Stimulated activated CD8-positive, alpha-beta memory T cell treated with anti-CD3 and anti-CD28 coated beads, Interleukin-12 subunit alpha, Interleukin-12 subunit beta, amount 100 ng/mL, for 24 hours (primary cell): ENCODE measurements at regions not wholly inside any gene's neighbourhood (a gene's known extent, or its start where the extent isn't known, plus 50 kb on each side); places are given as distances from the start of the nearest gene placed in this dataset.

Experiments
- DNase-seq: peaks from one replicate; pipeline ENCODE4 v3.0.0-alpha.2; 2020; ENCODE audit errors: extremely low read depth

GRCh38 chr1:199855580-199855979 lies 171.9 kb upstream of the NR5A2 start:
- no peak for DNase-seq

GRCh38 chr1:199856216-199856780 lies 171.2 kb upstream of the NR5A2 start:
- no peak for DNase-seq

- no peak for DNase-seq
Measured at GRCh38 chr1:199857108-199857507, 170.4 kb upstream of the NR5A2 start.

- DNase-seq = no peak
Measured at GRCh38 chr1:199857516-199857915, 170.0 kb upstream of the NR5A2 start.

GRCh38 chr1:199858171-199858570 lies 169.3 kb upstream of the NR5A2 start:
- no peak for DNase-seq

GRCh38 chr1:199858856-199859255 lies 168.7 kb upstream of the NR5A2 start:
- no peak for DNase-seq

- no peak for DNase-seq
Measured at GRCh38 chr1:199859491-199859933, 168.0 kb upstream of the NR5A2 start.

GRCh38 chr1:199861020-199861795 lies 166.3 kb upstream of the NR5A2 start:
- DNase-seq = no peak

GRCh38 chr1:199862047-199862446 lies 165.5 kb upstream of the NR5A2 start:
- no peak for DNase-seq

GRCh38 chr1:199866210-199866617 lies 161.3 kb upstream of the NR5A2 start:
- DNase-seq = no peak

- no peak for DNase-seq
Measured at GRCh38 chr1:199867601-199868000, 159.9 kb upstream of the NR5A2 start.

GRCh38 chr1:199868777-199869176 lies 158.7 kb upstream of the NR5A2 start:
- no peak for DNase-seq

- DNase-seq = no peak
Measured at GRCh38 chr1:199875337-199875736, 152.2 kb upstream of the NR5A2 start.

GRCh38 chr1:199875856-199876255 lies 151.7 kb upstream of the NR5A2 start:
- no peak for DNase-seq

GRCh38 chr1:199877526-199878384 lies 149.8 kb upstream of the NR5A2 start:
- DNase-seq = no peak

- DNase-seq = no peak
Measured at GRCh38 chr1:199878823-199879222, 148.7 kb upstream of the NR5A2 start.

- no peak for DNase-seq
Measured at GRCh38 chr1:199898654-199899053, 128.9 kb upstream of the NR5A2 start.

- no peak for DNase-seq
Measured at GRCh38 chr1:199901341-199901740, 126.2 kb upstream of the NR5A2 start.

- DNase-seq = no peak
Measured at GRCh38 chr1:199907361-199907760, 120.1 kb upstream of the NR5A2 start.

GRCh38 chr1:199909137-199909536 lies 118.4 kb upstream of the NR5A2 start:
- no peak for DNase-seq

- DNase-seq = no peak
Measured at GRCh38 chr1:199913318-199913717, 114.2 kb upstream of the NR5A2 start.

GRCh38 chr1:199914546-199914945 lies 113.0 kb upstream of the NR5A2 start:
- DNase-seq = no peak
